Stomach (tissue), 4 donors: ENCODE measurements at regions not wholly inside any gene's neighbourhood (a gene's known extent, or its start where the extent isn't known, plus 50 kb on each side); places are given as distances from the start of the nearest gene placed in this dataset.

Source experiments
- CTCF ChIP-seq, 7 experiments: fragments of 450-650 bp in 4 of 7; fragments of 200-600 bp in 3 of 7; sonication (generic) in 3 of 7; IDR thresholded peaks; one replicate each; pipeline ENCODE4 v1.5.1; 2016 to 2019; ENCODE audit warnings: antibody characterized with exemption in 7 of 7, control low read depth in 2 of 7, mild to moderate bottlenecking in 1 of 7
- EP300 ChIP-seq: sonication (generic); formaldehyde crosslinking; IDR thresholded peaks from one replicate; pipeline ENCODE4 v1.6.1; 2017; ENCODE audit warnings: antibody characterized with exemption
- POLR2A ChIP-seq, 4 donors: fragments of 450-650 bp; IDR thresholded peaks; one replicate each; pipeline ENCODE4 v1.6.1; 2016; ENCODE audit warnings: antibody characterized with exemption in 4 of 4, control low read depth in 2 of 4, mild to moderate bottlenecking in 1 of 4, moderate library complexity in 1 of 4
- POLR2AphosphoS5 ChIP-seq, 3 donors: sonication (generic); formaldehyde crosslinking; IDR thresholded peaks; one replicate each; pipeline ENCODE4 v1.6.1; 2016; ENCODE audit warnings: antibody characterized with exemption in 3 of 3

GRCh38 chr6:138682704-138683527 lies 90.7 kb upstream of the CCDC28A start:
- TF ChIP-seq CTCF (IDR thresholded peaks at IDR 0.05) (no peak), POLR2AphosphoS5 (IDR thresholded peaks at IDR 0.05) (no peak), POLR2A (IDR thresholded peaks at IDR 0.05) (no peak), EP300 (no peak)
